Esophagus muscularis mucosa (tissue), 4 donors: ENCODE measurements at regions not wholly inside any gene's neighbourhood (a gene's known extent, or its start where the extent isn't known, plus 50 kb on each side); places are given as distances from the start of the nearest gene placed in this dataset.

Experiments
- DNase-seq: peaks from one replicate; pipeline ENCODE4 v3.0.0-alpha.2; 2017; ENCODE audit errors: extremely low spot score
- H3K27ac ChIP-seq, 4 donors: fragments of 200-600 bp; sonication (generic); replicated peaks in 1 of 4; 1 replicate in 3 of 4; 2 replicates in 1 of 4; pipeline ENCODE4 v1.5.1; 2016 to 2019; ENCODE audit warnings: mild to moderate bottlenecking in 1 of 4
- H3K27me3 ChIP-seq, 4 donors: fragments of 200-600 bp; sonication (generic); one replicate each; pipeline versions ENCODE4 v1.5.1 to v1.6.0; 2016 to 2019
- H3K36me3 ChIP-seq, 4 donors: fragments of 200-600 bp; sonication (generic); one replicate each; pipeline ENCODE4 v1.5.1; 2016 to 2019
- H3K4me1 ChIP-seq, 4 donors: fragments of 200-600 bp; sonication (generic); one replicate each; pipeline ENCODE4 v1.5.1; 2016 to 2019
- H3K4me3 ChIP-seq, 4 donors: fragments of 200-600 bp; sonication (generic); 1 replicate in 2 of 4; 2 replicates in 2 of 4; pipeline ENCODE4 v1.5.1; 2016 to 2019; ENCODE audit warnings: mild to moderate bottlenecking in 4 of 4, moderate library complexity in 1 of 4
- H3K9me3 ChIP-seq, 4 donors: fragments of 200-600 bp; sonication (generic); 1 replicate in 3 of 4; 2 replicates in 1 of 4; pipeline ENCODE4 v1.5.1; 2016 to 2019
- EP300 ChIP-seq: sonication (generic); formaldehyde crosslinking; IDR thresholded peaks from one replicate; pipeline ENCODE4 v1.6.1; 2017; ENCODE audit warnings: antibody characterized with exemption
- POLR2A ChIP-seq: fragments of 450-650 bp; IDR thresholded peaks from one replicate; pipeline ENCODE4 v1.6.1; 2017; ENCODE audit warnings: antibody characterized with exemption, moderate library complexity, mild to moderate bottlenecking, low read depth
- POLR2AphosphoS5 ChIP-seq, 2 donors: sonication (generic); formaldehyde crosslinking; IDR thresholded peaks; one replicate each; pipeline ENCODE4 v1.6.1; 2017; ENCODE audit warnings: antibody characterized with exemption in 2 of 2
- WGBS: methylation state at CpG from one replicate; pipeline ENCODE4 v1.1.5; 2018; 5-methylcytosine and 5-hydroxymethylcytosine counted together
- intact Hi-C: fragments of 100-400 bp; cut with DNase I; formaldehyde crosslinking; loops from one replicate; pipeline ENCODE4 v1.15.1; 2023
- TF ChIP-seq, protein P1 (sequence below), 3 experiments: fragments of 200-600 bp in 2 of 3; fragments of 450-650 bp in 1 of 3; sonication (generic) in 2 of 3; IDR thresholded peaks; one replicate each; pipeline ENCODE4 v1.5.1; 2017 to 2019; ENCODE audit warnings: antibody characterized with exemption in 3 of 3, mild to moderate bottlenecking in 2 of 3, moderate library complexity in 1 of 3

GRCh38 chr11:116530705-116531104, 242.1 kb downstream of the BUD13 start:
- peaks cover 0 to 13% (median 7%) of the 10 kb centered on the region in 4 donors for H3K9me3 ChIP-seq
- TF ChIP-seq, protein P1, sequence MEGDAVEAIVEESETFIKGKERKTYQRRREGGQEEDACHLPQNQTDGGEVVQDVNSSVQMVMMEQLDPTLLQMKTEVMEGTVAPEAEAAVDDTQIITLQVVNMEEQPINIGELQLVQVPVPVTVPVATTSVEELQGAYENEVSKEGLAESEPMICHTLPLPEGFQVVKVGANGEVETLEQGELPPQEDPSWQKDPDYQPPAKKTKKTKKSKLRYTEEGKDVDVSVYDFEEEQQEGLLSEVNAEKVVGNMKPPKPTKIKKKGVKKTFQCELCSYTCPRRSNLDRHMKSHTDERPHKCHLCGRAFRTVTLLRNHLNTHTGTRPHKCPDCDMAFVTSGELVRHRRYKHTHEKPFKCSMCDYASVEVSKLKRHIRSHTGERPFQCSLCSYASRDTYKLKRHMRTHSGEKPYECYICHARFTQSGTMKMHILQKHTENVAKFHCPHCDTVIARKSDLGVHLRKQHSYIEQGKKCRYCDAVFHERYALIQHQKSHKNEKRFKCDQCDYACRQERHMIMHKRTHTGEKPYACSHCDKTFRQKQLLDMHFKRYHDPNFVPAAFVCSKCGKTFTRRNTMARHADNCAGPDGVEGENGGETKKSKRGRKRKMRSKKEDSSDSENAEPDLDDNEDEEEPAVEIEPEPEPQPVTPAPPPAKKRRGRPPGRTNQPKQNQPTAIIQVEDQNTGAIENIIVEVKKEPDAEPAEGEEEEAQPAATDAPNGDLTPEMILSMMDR (IDR thresholded peaks at IDR 0.05), result no peak
- 84% methylated on average over 2 of the region's 2 CpGs for WGBS
- no peaks in the 10 kb centered on the region for H3K4me1 ChIP-seq
- no peak overlapping the region for H3K4me3 ChIP-seq
- H3K27ac ChIP-seq, result no peak overlapping the region
- H3K27me3 ChIP-seq, result peaks cover 0 to 57% (median 0%) of the 10 kb centered on the region in 4 donors
- intact Hi-C loops, result no loop called here
- H3K36me3 ChIP-seq, result no peaks in the 10 kb centered on the region
- DNase-seq, result no peak

DNA sequence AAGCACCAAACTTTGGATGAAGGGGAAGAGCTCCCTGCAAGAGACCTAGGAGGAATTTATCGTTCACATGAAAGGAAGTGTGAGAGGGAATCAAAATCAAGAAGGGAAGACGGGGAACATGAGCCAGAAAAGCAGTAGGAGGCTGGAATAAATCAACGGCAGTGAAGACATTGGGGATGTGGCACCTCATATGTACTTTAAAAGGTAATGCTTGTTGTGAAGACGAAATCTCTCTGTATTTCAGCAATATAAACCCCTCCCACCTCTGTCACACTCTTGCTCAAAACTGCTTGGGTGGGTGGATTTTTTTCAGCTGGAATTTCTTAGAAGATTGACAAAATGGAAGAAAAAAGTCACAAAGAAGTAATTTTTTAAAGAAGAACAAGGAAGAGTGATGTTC, 243.5 kb downstream of the BUD13 start:
- no peak for DNase-seq
- 46% methylated on average over 4 of the region's 4 CpGs for WGBS
- H3K4me1 ChIP-seq, result no peaks in the 10 kb centered on the region
- peaks cover 0 to 13% (median 7%) of the 10 kb centered on the region in 4 donors for H3K9me3 ChIP-seq
- TF ChIP-seq, protein P1 (IDR thresholded peaks at IDR 0.05), result no peak
- no peak for TF ChIP-seq POLR2A
- TF ChIP-seq EP300, result no peak
- no peak for TF ChIP-seq POLR2AphosphoS5 (IDR thresholded peaks at IDR 0.05)
- H3K36me3 ChIP-seq, result no peaks in the 10 kb centered on the region
- no peak overlapping the region for H3K27ac ChIP-seq
- H3K4me3 ChIP-seq, result no peak overlapping the region
- peaks cover 0 to 43% (median 0%) of the 10 kb centered on the region in 4 donors for H3K27me3 ChIP-seq
- intact Hi-C loops, result no loop called here

- Histone ChIP-seq H3K9me3 (peaks cover 0 to 13% (median 7%) of the 10 kb centered on the region in 4 donors), H3K4me1 (no peaks in the 10 kb centered on the region), H3K4me3 (no peak overlapping the region), H3K36me3 (no peaks in the 10 kb centered on the region), H3K27me3 (peaks cover 0 to 34% (median 0%) of the 10 kb centered on the region in 4 donors), H3K27ac (no peak overlapping the region)
- WGBS, result 93% methylated on average over 4 of the region's 10 CpGs
- no peak for DNase-seq
- intact Hi-C loops, result no loop called here
- TF ChIP-seq POLR2AphosphoS5 (IDR thresholded peaks at IDR 0.05) (no peak), EP300 (no peak), POLR2A (no peak)
- TF ChIP-seq, protein P1 (IDR thresholded peaks at IDR 0.05), result no peak
Measured at GRCh38 chr11:116527180-116527991, 245.4 kb downstream of the BUD13 start.

DNA sequence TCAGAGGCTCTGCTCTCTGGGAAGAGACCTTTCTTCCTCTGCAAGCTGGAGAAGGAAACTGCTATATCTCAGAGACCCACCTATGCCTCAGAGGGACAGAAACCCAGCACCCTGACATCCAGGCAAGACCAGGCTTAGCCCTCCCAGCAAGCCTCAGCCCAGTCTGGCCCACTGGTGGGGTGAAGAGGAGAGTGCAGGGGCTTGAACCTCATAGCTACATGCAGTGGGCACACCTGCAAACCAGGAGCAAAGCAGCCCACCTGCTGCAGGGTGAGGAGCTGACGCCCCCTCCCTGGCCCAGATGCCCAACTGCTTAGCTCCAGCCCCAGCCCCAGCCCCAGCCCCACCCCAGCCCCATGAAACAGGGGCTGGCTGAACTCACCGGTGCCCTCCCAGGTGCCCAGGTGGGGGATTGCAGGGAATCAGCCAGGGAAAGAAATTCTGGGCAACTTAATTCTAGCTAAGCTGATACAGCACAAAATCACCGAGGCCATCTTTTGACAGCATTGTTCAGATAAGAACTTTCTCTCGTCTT, 246.8 kb downstream of the BUD13 start:
- WGBS, result 57% methylated on average over 3 of the region's 4 CpGs
- intact Hi-C loops, result no loop called here
- DNase-seq, result no peak

More for the DNA sequence above, 246.8 kb downstream of the BUD13 start:
- peaks cover 0 to 7% (median 6%) of the 10 kb centered on the region in 4 donors for H3K9me3 ChIP-seq
- no peak overlapping the region for H3K4me3 ChIP-seq
- no peak for TF ChIP-seq POLR2A
- TF ChIP-seq POLR2AphosphoS5 (IDR thresholded peaks at IDR 0.05), result no peak
- TF ChIP-seq EP300, result no peak
- TF ChIP-seq, protein P1 (IDR thresholded peaks at IDR 0.05), result no peak
- peaks cover 0 to 20% (median 0%) of the 10 kb centered on the region in 4 donors for H3K27me3 ChIP-seq
- no peaks in the 10 kb centered on the region for H3K4me1 ChIP-seq
- H3K27ac ChIP-seq, result no peak overlapping the region
- H3K36me3 ChIP-seq, result no peaks in the 10 kb centered on the region
